Lung (tissue), 11 donors: ENCODE measurements at regions not wholly inside any gene's neighbourhood (a gene's known extent, or its start where the extent isn't known, plus 50 kb on each side); places are given as distances from the start of the nearest gene placed in this dataset.

Source experiments
- ATAC-seq: fragments of 200-7000 bp; cut with Tn5 transposase; one replicate; pipeline ENCODE4 v1.9.1; 2020; ENCODE audit warnings: moderate number of reproducible peaks; ENCODE audit not compliant: insufficient read depth, low FRiP score
- DNase-seq, 3 donors: peaks; one replicate each; pipeline ENCODE4 v3.0.0-alpha.2; 2013 to 2017
- H3K27ac ChIP-seq, 2 donors: one replicate each; pipeline ENCODE4 v1.5.1; 2013; ENCODE audit warnings: mild to moderate bottlenecking in 2 of 2, moderate library complexity in 2 of 2, control low read depth in 1 of 2, inconsistent platforms in 1 of 2, low read depth in 1 of 2, low read length in 1 of 2
- H3K27me3 ChIP-seq, 3 donors: one replicate each; pipeline ENCODE4 v1.5.1; 2013; ENCODE audit warnings: low read length in 2 of 3; ENCODE audit not compliant: control insufficient read depth in 3 of 3, insufficient read depth in 3 of 3
- H3K36me3 ChIP-seq, 4 donors: one replicate each; pipeline ENCODE4 v1.5.1; 2013; ENCODE audit warnings: low read length in 4 of 4, mild to moderate bottlenecking in 1 of 4, moderate library complexity in 1 of 4; ENCODE audit not compliant: control insufficient read depth in 4 of 4, insufficient read depth in 4 of 4
- H3K4me1 ChIP-seq, 5 donors: one replicate each; pipeline ENCODE4 v1.5.1; 2013; ENCODE audit warnings: low read length in 5 of 5, mild to moderate bottlenecking in 2 of 5, moderate library complexity in 1 of 5; ENCODE audit not compliant: control insufficient read depth in 5 of 5, insufficient read depth in 5 of 5
- H3K4me3 ChIP-seq: one replicate; pipeline ENCODE4 v1.5.1; 2013; ENCODE audit warnings: mild to moderate bottlenecking, control low read depth, moderate library complexity
- H3K9ac ChIP-seq, 2 donors: one replicate each; pipeline ENCODE4 v1.5.1; 2013; ENCODE audit warnings: low read length in 2 of 2, control low read depth in 1 of 2; ENCODE audit not compliant: insufficient read depth in 1 of 2
- H3K9me3 ChIP-seq, 4 donors: one replicate each; pipeline ENCODE4 v1.5.1; 2013; ENCODE audit warnings: low read length in 3 of 4, mild to moderate bottlenecking in 1 of 4, moderate library complexity in 1 of 4; ENCODE audit not compliant: control insufficient read depth in 4 of 4, insufficient read depth in 3 of 4
- WGBS, 2 donors: extraction: QIAGEN DNeasy Blood & Tissue Kit; methylation state at CpG; one replicate each; pipeline ENCODE4 v1.1.7; 2013; 5-methylcytosine and 5-hydroxymethylcytosine counted together
- TF ChIP-seq, protein P1 (sequence below): IDR thresholded peaks from 2 replicates; pipeline ENCODE4 v1.5.1; 2012; ENCODE audit warnings: mild to moderate bottlenecking; ENCODE audit errors: control extremely low read depth, extremely low read depth
- donor health status: control.
- donor health status: control.
- donor health status: Bipolar disorder and iron deficiency.
- donor health status: healthy.
- donor health status: DM: yes; HTN: yes; CAD: no.

DNA sequence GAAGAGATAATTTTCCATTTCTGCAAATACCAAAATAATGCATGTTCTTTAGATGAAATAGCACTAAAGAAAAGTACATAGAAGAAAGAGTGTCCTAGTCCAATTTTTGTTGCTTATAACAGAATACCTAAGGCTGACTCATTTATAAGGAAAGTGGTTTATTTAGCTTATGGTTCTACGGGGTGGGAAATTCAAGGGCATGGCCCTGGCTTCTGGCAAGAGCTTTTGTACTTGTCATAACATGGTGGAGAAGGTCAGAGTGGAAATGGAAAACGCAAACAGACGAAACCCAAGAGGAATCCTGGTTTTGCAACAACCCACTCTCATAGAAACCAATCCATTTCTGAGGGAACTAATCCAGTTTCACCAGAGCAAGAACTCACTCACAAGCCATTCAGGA lies 283.7 kb downstream of the CSNK1G3 start:
- no peaks in the 10 kb centered on the region for H3K9me3 ChIP-seq
- H3K36me3 ChIP-seq = no peaks in the 10 kb centered on the region
- H3K27me3 ChIP-seq = no peaks in the 10 kb centered on the region
- TF ChIP-seq, protein P1, sequence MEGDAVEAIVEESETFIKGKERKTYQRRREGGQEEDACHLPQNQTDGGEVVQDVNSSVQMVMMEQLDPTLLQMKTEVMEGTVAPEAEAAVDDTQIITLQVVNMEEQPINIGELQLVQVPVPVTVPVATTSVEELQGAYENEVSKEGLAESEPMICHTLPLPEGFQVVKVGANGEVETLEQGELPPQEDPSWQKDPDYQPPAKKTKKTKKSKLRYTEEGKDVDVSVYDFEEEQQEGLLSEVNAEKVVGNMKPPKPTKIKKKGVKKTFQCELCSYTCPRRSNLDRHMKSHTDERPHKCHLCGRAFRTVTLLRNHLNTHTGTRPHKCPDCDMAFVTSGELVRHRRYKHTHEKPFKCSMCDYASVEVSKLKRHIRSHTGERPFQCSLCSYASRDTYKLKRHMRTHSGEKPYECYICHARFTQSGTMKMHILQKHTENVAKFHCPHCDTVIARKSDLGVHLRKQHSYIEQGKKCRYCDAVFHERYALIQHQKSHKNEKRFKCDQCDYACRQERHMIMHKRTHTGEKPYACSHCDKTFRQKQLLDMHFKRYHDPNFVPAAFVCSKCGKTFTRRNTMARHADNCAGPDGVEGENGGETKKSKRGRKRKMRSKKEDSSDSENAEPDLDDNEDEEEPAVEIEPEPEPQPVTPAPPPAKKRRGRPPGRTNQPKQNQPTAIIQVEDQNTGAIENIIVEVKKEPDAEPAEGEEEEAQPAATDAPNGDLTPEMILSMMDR = no peak
- H3K27ac ChIP-seq = no peak overlapping the region
- 87 to 94% methylated on average over 3 of the region's 3 CpGs for WGBS, 2 donors
- DNase-seq = no peak
- ATAC-seq = no peak
- no peaks in the 10 kb centered on the region for H3K4me1 ChIP-seq
- H3K9ac ChIP-seq = no peak overlapping the region
- no peak overlapping the region for H3K4me3 ChIP-seq

GRCh38 chr5:123790226-123790625 lies 278.2 kb downstream of the CSNK1G3 start:
- no peak overlapping the region for H3K27ac ChIP-seq
- 77% methylated on average over 2 of the region's 2 CpGs for WGBS, 2 donors
- TF ChIP-seq, protein P1 = no peak
- no peak for ATAC-seq
- no peaks in the 10 kb centered on the region for H3K27me3 ChIP-seq
- peaks cover 0 to 3% (median 0%) of the 10 kb centered on the region in 4 donors for H3K36me3 ChIP-seq
- peaks cover 0 to 15% (median 6%) of the 10 kb centered on the region in 4 donors for H3K9me3 ChIP-seq
- H3K9ac ChIP-seq = no peak overlapping the region
- no peak for DNase-seq
- H3K4me1 ChIP-seq = peaks cover 0 to 12% (median under 1%) of the 10 kb centered on the region in 5 donors
- no peak overlapping the region for H3K4me3 ChIP-seq

GRCh38 chr5:123787635-123788034 lies 275.7 kb downstream of the CSNK1G3 start:
- no peak for ATAC-seq
- H3K9ac ChIP-seq = no peak overlapping the region
- no peak overlapping the region for H3K27ac ChIP-seq
- peaks cover 0 to 3% (median 0%) of the 10 kb centered on the region in 4 donors for H3K36me3 ChIP-seq
- peaks cover 0 to 15% (median 6%) of the 10 kb centered on the region in 4 donors for H3K9me3 ChIP-seq
- H3K4me3 ChIP-seq = no peak overlapping the region
- H3K27me3 ChIP-seq = no peaks in the 10 kb centered on the region
- TF ChIP-seq, protein P1 = no peak
- peaks cover 0 to 20% (median 3%) of the 10 kb centered on the region in 5 donors for H3K4me1 ChIP-seq
- no peak for DNase-seq

GRCh38 chr5:123787136-123787535 lies 275.2 kb downstream of the CSNK1G3 start:
- Histone ChIP-seq H3K9me3 (peaks cover 0 to 15% (median 6%) of the 10 kb centered on the region in 4 donors), H3K4me3 (no peak overlapping the region), H3K27me3 (no peaks in the 10 kb centered on the region), H3K36me3 (peaks cover 0 to 3% (median 0%) of the 10 kb centered on the region in 4 donors), H3K27ac (no peak overlapping the region), H3K9ac (no peak overlapping the region), H3K4me1 (peaks cover 0 to 20% (median 3%) of the 10 kb centered on the region in 5 donors)
- DNase-seq (no peak), ATAC-seq (no peak)
- TF ChIP-seq, protein P1 = no peak
- WGBS, 2 donors = 93 to 98% methylated on average over 1 of the region's 1 CpG
